ENCODE measurements at regions not wholly inside any gene's neighbourhood (a gene's known extent, or its start where the extent isn't known, plus 50 kb on each side); places are given as distances from the start of the nearest gene placed in this dataset.

GRCh38 chr6:15875797-15876196 lies 213.0 kb upstream of the DTNBP1 start:
- no TSS peak for BruUV-seq (replicated peaks)
- no peaks in the 10 kb centered on the region for H3K36me3 Mint-ChIP-seq (ENCODE audit: insufficient read depth, unreplicated experiment)
- H3K4me3 Mint-ChIP-seq (ENCODE audit: low read depth, unreplicated experiment): no peak overlapping the region
- intact Hi-C loops (cut with micrococcal nuclease; ENCODE audit: unreplicated experiment): no loop called here
- CTCF ChIA-PET: interaction anchor here (0.6 kb wide), 1 partner anchor 255 kb away, joined by 3 read pairs; no protein-coding TSS in a partner anchor
- DNase-seq: no peak
- peaks cover 22% of the 10 kb centered on the region for H3K27me3 Mint-ChIP-seq (ENCODE audit: unreplicated experiment)
- peaks cover 10% of the 10 kb centered on the region for H3K4me1 Mint-ChIP-seq (ENCODE audit: low read depth, unreplicated experiment)
- H3K27ac Mint-ChIP-seq (ENCODE audit: unreplicated experiment): no peak overlapping the region
- no peaks in the 10 kb centered on the region for H3K9me3 Mint-ChIP-seq (ENCODE audit: low read depth, unreplicated experiment)
- no peak for TF ChIP-seq CTCF (IDR thresholded peaks at IDR 0.05; ENCODE audit: unreplicated experiment)

- DNase-seq: no peak
- intact Hi-C loops (cut with micrococcal nuclease; ENCODE audit: unreplicated experiment): no loop called here
- Mint-ChIP-seq H3K9me3 (ENCODE audit: low read depth, unreplicated experiment) (no peaks in the 10 kb centered on the region), H3K36me3 (ENCODE audit: insufficient read depth, unreplicated experiment) (no peaks in the 10 kb centered on the region), H3K4me3 (ENCODE audit: low read depth, unreplicated experiment) (no peak overlapping the region), H3K4me1 (ENCODE audit: low read depth, unreplicated experiment) (peaks cover 10% of the 10 kb centered on the region), H3K27ac (ENCODE audit: unreplicated experiment) (no peak overlapping the region), H3K27me3 (ENCODE audit: unreplicated experiment) (peaks cover 22% of the 10 kb centered on the region)
- no TSS peak for BruUV-seq (replicated peaks)
- TF ChIP-seq CTCF (IDR thresholded peaks at IDR 0.05; ENCODE audit: unreplicated experiment): no peak
- CTCF ChIA-PET: no interaction called here
These were observed 212.0 kb upstream of the DTNBP1 start for GRCh38 chr6:15874821-15875220.

GRCh38 chr6:15874326-15874725 lies 211.5 kb upstream of the DTNBP1 start:
- intact Hi-C loops (cut with micrococcal nuclease; ENCODE audit: unreplicated experiment): no loop called here
- TF ChIP-seq CTCF (IDR thresholded peaks at IDR 0.05; ENCODE audit: unreplicated experiment): no peak
- DNase-seq: no peak
- BruUV-seq (replicated peaks): no TSS peak
- Mint-ChIP-seq H3K4me3 (ENCODE audit: low read depth, unreplicated experiment) (no peak overlapping the region), H3K27me3 (ENCODE audit: unreplicated experiment) (peaks cover 22% of the 10 kb centered on the region), H3K27ac (ENCODE audit: unreplicated experiment) (no peak overlapping the region), H3K9me3 (ENCODE audit: low read depth, unreplicated experiment) (no peaks in the 10 kb centered on the region), H3K36me3 (ENCODE audit: insufficient read depth, unreplicated experiment) (no peaks in the 10 kb centered on the region), H3K4me1 (ENCODE audit: low read depth, unreplicated experiment) (peaks cover 10% of the 10 kb centered on the region)
- CTCF ChIA-PET: no interaction called here

GRCh38 chr6:15872241-15873103 lies 209.6 kb upstream of the DTNBP1 start:
- no peak for DNase-seq
- H3K36me3 Mint-ChIP-seq (ENCODE audit: insufficient read depth, unreplicated experiment): no peaks in the 10 kb centered on the region
- no TSS peak for BruUV-seq (replicated peaks)
- CTCF ChIA-PET: no interaction called here
- peaks cover 10% of the 10 kb centered on the region for H3K4me1 Mint-ChIP-seq (ENCODE audit: low read depth, unreplicated experiment)
- H3K27me3 Mint-ChIP-seq (ENCODE audit: unreplicated experiment): peaks cover 22% of the 10 kb centered on the region
- no peak overlapping the region for H3K27ac Mint-ChIP-seq (ENCODE audit: unreplicated experiment)
- TF ChIP-seq CTCF (IDR thresholded peaks at IDR 0.05; ENCODE audit: unreplicated experiment): no peak
- no peaks in the 10 kb centered on the region for H3K9me3 Mint-ChIP-seq (ENCODE audit: low read depth, unreplicated experiment)
- no peak overlapping the region for H3K4me3 Mint-ChIP-seq (ENCODE audit: low read depth, unreplicated experiment)
- intact Hi-C loops (cut with micrococcal nuclease; ENCODE audit: unreplicated experiment): no loop called here
